HCT116 (cell line): ENCODE measurements at regions not wholly inside any gene's neighbourhood (a gene's known extent, or its start where the extent isn't known, plus 50 kb on each side); places are given as distances from the start of the nearest gene placed in this dataset.

Source experiments
- ATAC-seq: fragments of 200-7000 bp; cut with Tn5 transposase; 2 replicates; pipeline ENCODE4 v1.9.1; 2020; ENCODE audit warnings: mild to moderate bottlenecking, moderate library complexity
- BruUV-seq: library from RNA; stranded (reverse); fragments of 400-500 nt; replicated peaks from 2 replicates; lab custom pipeline; 2021; lab: Mats Ljungman, UMichigan
- CTCF ChIA-PET: fragments of 300-600 bp; sonication (Branson Sonifier 250); formaldehyde crosslinking; loops from one replicate; lab custom pipeline; 2021; ENCODE audit warnings: antibody characterized with exemption; lab: Charles Lee
- POLR2A ChIA-PET: fragments of 300-600, 350-600 bp; sonication (Branson Sonifier 250); formaldehyde crosslinking; loops from one replicate; lab custom pipeline; 2021; ENCODE audit warnings: antibody characterized with exemption; lab: Charles Lee
- RAD21 ChIA-PET, 2 experiments: fragments of 300-600 bp; sonication (Branson Sonifier 250); formaldehyde crosslinking; loops; one replicate each; lab custom pipeline; 2023; ENCODE audit warnings: low total read pairs in 2 of 2; ENCODE audit not compliant: uncharacterized antibody in 2 of 2, unreplicated experiment in 2 of 2, low non-redundant PET in 1 of 2; lab: Charles Lee
- DNase-seq: peaks from one replicate; pipeline ENCODE4 v3.0.0-alpha.2; 2010; ENCODE audit warnings: low read depth, low spot score
- H2AFZ ChIP-seq: fragments of 200-600 bp; shearing (Covaris generic), sonication (generic); 2 replicates; pipeline ENCODE4 v1.6.1; 2017; ENCODE audit warnings: low read depth, mixed run types, mixed read lengths, antibody characterized with exemption, low read length; ENCODE audit not compliant: poor library complexity, severe bottlenecking
- H3K27ac ChIP-seq: 2 replicates; pipeline ENCODE4 v1.5.1; 2012; ENCODE audit warnings: low read depth, low read length
- H3K27me3 ChIP-seq: fragments of 200-600 bp; sonication (generic); 2 replicates; pipeline ENCODE4 v1.6.1; 2016; ENCODE audit warnings: mixed run types, low read length, mixed read lengths; ENCODE audit not compliant: insufficient read depth
- H3K36me3 ChIP-seq, 2 experiments: fragments of 200-500 bp in 1 of 2; fragments of 200-600 bp in 1 of 2; sonication (Bioruptor generic) in 1 of 2; sonication (generic) in 1 of 2; 2 replicates each; pipeline versions ENCODE4 v1.5.1 to v1.6.1; 2014 to 2016; ENCODE audit warnings: low read length in 2 of 2, inconsistent platforms in 1 of 2, mixed read lengths in 1 of 2, mixed run types in 1 of 2; ENCODE audit not compliant: insufficient read depth in 2 of 2, control insufficient read depth in 1 of 2
- H3K4me1 ChIP-seq, 2 experiments: fragments of 200-600 bp in 1 of 2; sonication (generic) in 1 of 2; 2 replicates each; pipeline versions ENCODE4 v1.5.1 to v1.6.1; 2012 to 2017; ENCODE audit warnings: low read length in 2 of 2, inconsistent platforms in 1 of 2, mild to moderate bottlenecking in 1 of 2, mixed read lengths in 1 of 2, mixed run types in 1 of 2, moderate library complexity in 1 of 2; ENCODE audit not compliant: insufficient read depth in 2 of 2, control insufficient read depth in 1 of 2
- H3K4me2 ChIP-seq: fragments of 200-600 bp; sonication (generic); 2 replicates; pipeline ENCODE4 v1.6.1; 2017; ENCODE audit warnings: mixed run types, low read length, mixed read lengths
- H3K4me3 ChIP-seq, 2 experiments: fragments of 200-600 bp in 1 of 2; sonication (generic) in 1 of 2; replicated peaks in 1 of 2; 2 replicates each; pipeline ENCODE4 v1.5.1; 2011 to 2016; ENCODE audit warnings: low read length in 2 of 2, control low read depth in 1 of 2, low read depth in 1 of 2, mild to moderate bottlenecking in 1 of 2, mixed read lengths in 1 of 2, mixed run types in 1 of 2
- H3K79me2 ChIP-seq: fragments of 200-600 bp; sonication (generic); 2 replicates; pipeline ENCODE4 v1.6.1; 2017; ENCODE audit warnings: mild to moderate bottlenecking, mixed run types, low read length, moderate library complexity, mixed read lengths; ENCODE audit not compliant: insufficient read depth
- H3K9ac ChIP-seq: fragments of 200-600 bp; sonication (generic); 2 replicates; pipeline ENCODE4 v1.6.1; 2016; ENCODE audit warnings: low read length, mixed read lengths
- H3K9me2 ChIP-seq: fragments of 200-600 bp; sonication (generic), shearing (Covaris generic); 2 replicates; pipeline ENCODE4 v1.6.1; 2017; ENCODE audit warnings: mixed run types, mild to moderate bottlenecking, moderate library complexity; ENCODE audit not compliant: insufficient read depth
- H3K9me3 ChIP-seq, 2 experiments: fragments of 200-500 bp in 1 of 2; fragments of 200-600 bp in 1 of 2; sonication (Bioruptor generic) in 1 of 2; sonication (generic) in 1 of 2; 2 replicates each; pipeline ENCODE4 v1.6.1; 2014 to 2017; ENCODE audit warnings: low read length in 2 of 2, mixed read lengths in 2 of 2, inconsistent platforms in 1 of 2, low read depth in 1 of 2, mild to moderate bottlenecking in 1 of 2, mixed run types in 1 of 2, moderate library complexity in 1 of 2; ENCODE audit not compliant: control insufficient read depth in 1 of 2, insufficient read depth in 1 of 2
- H4K20me1 ChIP-seq: fragments of 200-600 bp; sonication (generic), shearing (Covaris generic); 2 replicates; pipeline ENCODE4 v1.6.1; 2017; ENCODE audit warnings: mixed run types, mild to moderate bottlenecking, moderate library complexity; ENCODE audit not compliant: insufficient read depth
- CBX3 ChIP-seq: IDR thresholded peaks from 2 replicates; pipeline ENCODE4 v1.6.1; 2012; ENCODE audit warnings: low read depth
- CEBPB ChIP-seq: IDR thresholded peaks from 2 replicates; pipeline ENCODE4 v1.6.1; 2012; ENCODE audit warnings: low read depth
- EZH2phosphoT487 ChIP-seq: fragments of 200-600 bp; IDR thresholded peaks from 2 replicates; pipeline ENCODE4 v1.6.1; 2018; ENCODE audit warnings: antibody characterized with exemption, borderline replicate concordance
- FOSL1 ChIP-seq: IDR thresholded peaks from 2 replicates; pipeline ENCODE4 v1.6.1; 2012; ENCODE audit warnings: low read depth
- RAD21 ChIP-seq: IDR thresholded peaks from 2 replicates; pipeline ENCODE4 v1.6.1; 2012; ENCODE audit warnings: low read depth, mild to moderate bottlenecking
- SIN3A ChIP-seq: IDR thresholded peaks from 2 replicates; pipeline ENCODE4 v1.6.1; 2012; ENCODE audit warnings: low read depth
- SRF ChIP-seq: IDR thresholded peaks from 2 replicates; pipeline ENCODE4 v1.6.1; 2012; ENCODE audit warnings: low read depth
- TCF7L2 ChIP-seq: IDR thresholded peaks from 2 replicates; pipeline ENCODE4 v1.7.0; 2011; ENCODE audit warnings: borderline replicate concordance, inconsistent platforms; ENCODE audit not compliant: insufficient read depth, insufficient read length; ENCODE audit errors: extremely low read depth
- YY1 ChIP-seq: IDR thresholded peaks from 2 replicates; pipeline ENCODE4 v1.6.1; 2011; ENCODE audit warnings: low read length, low read depth, moderate library complexity, mild to moderate bottlenecking; ENCODE audit not compliant: insufficient replicate concordance; ENCODE audit errors: extremely low read depth
- ZFX ChIP-seq: fragments of 450-650 bp; IDR thresholded peaks from 2 replicates; pipeline ENCODE4 v1.6.1; 2017
- ZNF274 ChIP-seq: fragments of 200-500 bp; sonication (Bioruptor generic); IDR thresholded peaks from 2 replicates; pipeline ENCODE4 v1.6.1; 2014; ENCODE audit warnings: mild to moderate bottlenecking, low read depth, low read length, inconsistent platforms
- intact Hi-C: fragments of 100-400 bp; cut with micrococcal nuclease; formaldehyde crosslinking; loops from 2 replicates; pipeline ENCODE4 v1.10.0; 2022
- TF ChIP-seq, protein P1 (sequence below): IDR thresholded peaks from 2 replicates; pipeline ENCODE4 v1.6.1; 2012
- TF ChIP-seq, protein P2 (sequence below), 3 experiments: fragments of 200-600 bp in 1 of 3; sonication (generic) in 1 of 3; IDR thresholded peaks in 2 of 3; conservative IDR thresholded peaks in 1 of 3; 2 replicates each; pipeline ENCODE4 v1.5.1; 2012 to 2017; ENCODE audit warnings: low read depth in 2 of 3, low read length in 2 of 3, antibody characterized with exemption in 1 of 3, borderline replicate concordance in 1 of 3, control low read depth in 1 of 3, mild to moderate bottlenecking in 1 of 3, mixed read lengths in 1 of 3, mixed run types in 1 of 3, moderate library complexity in 1 of 3; ENCODE audit not compliant: insufficient read depth in 1 of 3
- TF ChIP-seq, protein P3 (sequence below): IDR thresholded peaks from 2 replicates; pipeline ENCODE4 v1.6.1; 2012; ENCODE audit warnings: low read depth

DNA sequence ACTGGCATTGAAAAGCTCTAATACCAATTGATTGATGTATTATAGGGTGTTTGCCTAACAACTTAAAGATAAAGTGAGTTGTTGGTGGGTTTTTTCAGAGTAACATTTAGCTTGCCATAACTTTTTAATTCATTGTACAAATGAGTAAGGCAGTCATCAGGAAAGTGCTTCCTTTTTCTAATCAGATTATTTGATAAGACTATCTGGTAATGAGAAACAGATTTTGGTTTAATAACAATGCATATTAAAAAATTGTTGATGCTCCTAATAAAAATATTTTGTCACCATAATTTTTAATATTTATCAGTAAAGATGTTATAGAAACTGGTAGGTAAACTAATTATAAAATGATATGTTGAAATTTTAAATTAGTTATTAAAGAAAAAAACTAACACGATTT lies 51.3 kb downstream of the BLTP1 start:
- H4K20me1 ChIP-seq, result no peaks in the 10 kb centered on the region
- no peaks in the 10 kb centered on the region for H3K9me3 ChIP-seq
- no peaks in the 10 kb centered on the region for H3K27me3 ChIP-seq
- DNase-seq (no peak), ATAC-seq (no peak)
- H2AFZ ChIP-seq, result no peak overlapping the region
- CTCF ChIA-PET, result no interaction called here
- POLR2A ChIA-PET, result no interaction called here
- H3K36me3 ChIP-seq, result no peaks in the 10 kb centered on the region; a peak in 1 of 4 replicates
- no peaks in the 10 kb centered on the region for H3K4me1 ChIP-seq
- TF ChIP-seq SRF (no peak), EZH2phosphoT487 (no peak), ZNF274 (no peak)
- TF ChIP-seq, protein P1, sequence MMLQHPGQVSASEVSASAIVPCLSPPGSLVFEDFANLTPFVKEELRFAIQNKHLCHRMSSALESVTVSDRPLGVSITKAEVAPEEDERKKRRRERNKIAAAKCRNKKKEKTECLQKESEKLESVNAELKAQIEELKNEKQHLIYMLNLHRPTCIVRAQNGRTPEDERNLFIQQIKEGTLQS, result no peak
- intact Hi-C loops, result no loop called here
- no TSS peak for BruUV-seq
- no peaks in the 10 kb centered on the region for H3K79me2 ChIP-seq
- H3K4me2 ChIP-seq, result no peak overlapping the region
- RAD21 ChIA-PET, result no interaction called here
- no peak overlapping the region for H3K4me3 ChIP-seq
- no peaks in the 10 kb centered on the region for H3K9me2 ChIP-seq
- H3K9ac ChIP-seq, result no peak overlapping the region
- no peak overlapping the region for H3K27ac ChIP-seq

DNA sequence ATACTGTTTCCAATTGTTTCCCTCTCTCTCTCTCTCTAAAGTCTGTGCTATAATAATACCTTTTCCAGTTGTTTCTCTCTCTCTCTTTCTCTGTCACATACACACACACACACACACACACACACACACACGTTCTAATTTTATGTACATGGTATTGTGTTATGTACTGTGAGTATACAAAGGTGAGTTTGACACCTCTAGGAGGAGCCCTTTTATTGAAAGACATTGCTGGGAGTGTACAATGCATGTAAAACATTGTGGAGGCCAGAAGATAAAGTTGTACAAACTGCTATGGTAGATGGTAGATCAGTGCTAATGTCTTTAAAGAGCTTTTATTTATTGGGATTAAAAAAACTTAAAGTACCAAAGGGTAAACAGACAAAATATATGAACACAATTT lies 53.6 kb downstream of the BLTP1 start:
- Histone ChIP-seq H3K9me3 (no peaks in the 10 kb centered on the region), H3K27me3 (no peaks in the 10 kb centered on the region), H3K36me3 (no peaks in the 10 kb centered on the region; a peak in 1 of 4 replicates), H3K79me2 (no peaks in the 10 kb centered on the region), H3K4me1 (no peaks in the 10 kb centered on the region), H2AFZ (no peak overlapping the region), H3K4me3 (no peak overlapping the region), H3K9ac (no peak overlapping the region), H3K4me2 (no peak overlapping the region), H3K9me2 (no peaks in the 10 kb centered on the region), H3K27ac (no peak overlapping the region), H4K20me1 (no peaks in the 10 kb centered on the region)
- DNase-seq (no peak), ATAC-seq (peak; percentile 86)
- no TSS peak for BruUV-seq
- ChIA-PET POLR2A (no interaction called here), RAD21 (no interaction called here), CTCF (no interaction called here)
- intact Hi-C loops, result no loop called here
- no peak for TF ChIP-seq CEBPB
- no peak for TF ChIP-seq ZFX
- no peak for TF ChIP-seq FOSL1
- no peak for TF ChIP-seq ZNF274
- TF ChIP-seq RAD21, result peak; percentile 23; the same call in 1 of the 2 replicates
- TF ChIP-seq YY1, result no peak
- no peak for TF ChIP-seq TCF7L2
- TF ChIP-seq, protein P2, sequence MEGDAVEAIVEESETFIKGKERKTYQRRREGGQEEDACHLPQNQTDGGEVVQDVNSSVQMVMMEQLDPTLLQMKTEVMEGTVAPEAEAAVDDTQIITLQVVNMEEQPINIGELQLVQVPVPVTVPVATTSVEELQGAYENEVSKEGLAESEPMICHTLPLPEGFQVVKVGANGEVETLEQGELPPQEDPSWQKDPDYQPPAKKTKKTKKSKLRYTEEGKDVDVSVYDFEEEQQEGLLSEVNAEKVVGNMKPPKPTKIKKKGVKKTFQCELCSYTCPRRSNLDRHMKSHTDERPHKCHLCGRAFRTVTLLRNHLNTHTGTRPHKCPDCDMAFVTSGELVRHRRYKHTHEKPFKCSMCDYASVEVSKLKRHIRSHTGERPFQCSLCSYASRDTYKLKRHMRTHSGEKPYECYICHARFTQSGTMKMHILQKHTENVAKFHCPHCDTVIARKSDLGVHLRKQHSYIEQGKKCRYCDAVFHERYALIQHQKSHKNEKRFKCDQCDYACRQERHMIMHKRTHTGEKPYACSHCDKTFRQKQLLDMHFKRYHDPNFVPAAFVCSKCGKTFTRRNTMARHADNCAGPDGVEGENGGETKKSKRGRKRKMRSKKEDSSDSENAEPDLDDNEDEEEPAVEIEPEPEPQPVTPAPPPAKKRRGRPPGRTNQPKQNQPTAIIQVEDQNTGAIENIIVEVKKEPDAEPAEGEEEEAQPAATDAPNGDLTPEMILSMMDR (IDR thresholded peaks at IDR 0.05 in 2 of 3, conservative IDR thresholded peaks at IDR 0.05 in 1 of 3; ENCODE audit: borderline replicate concordance in 1 of 3, insufficient read depth in 1 of 3, low read depth in 2 of 3, low read length in 2 of 3), result peak; percentile 4 to 26 (median 25); a peak in 3 of 6 replicates
- no peak for TF ChIP-seq SIN3A
- TF ChIP-seq, protein P3, sequence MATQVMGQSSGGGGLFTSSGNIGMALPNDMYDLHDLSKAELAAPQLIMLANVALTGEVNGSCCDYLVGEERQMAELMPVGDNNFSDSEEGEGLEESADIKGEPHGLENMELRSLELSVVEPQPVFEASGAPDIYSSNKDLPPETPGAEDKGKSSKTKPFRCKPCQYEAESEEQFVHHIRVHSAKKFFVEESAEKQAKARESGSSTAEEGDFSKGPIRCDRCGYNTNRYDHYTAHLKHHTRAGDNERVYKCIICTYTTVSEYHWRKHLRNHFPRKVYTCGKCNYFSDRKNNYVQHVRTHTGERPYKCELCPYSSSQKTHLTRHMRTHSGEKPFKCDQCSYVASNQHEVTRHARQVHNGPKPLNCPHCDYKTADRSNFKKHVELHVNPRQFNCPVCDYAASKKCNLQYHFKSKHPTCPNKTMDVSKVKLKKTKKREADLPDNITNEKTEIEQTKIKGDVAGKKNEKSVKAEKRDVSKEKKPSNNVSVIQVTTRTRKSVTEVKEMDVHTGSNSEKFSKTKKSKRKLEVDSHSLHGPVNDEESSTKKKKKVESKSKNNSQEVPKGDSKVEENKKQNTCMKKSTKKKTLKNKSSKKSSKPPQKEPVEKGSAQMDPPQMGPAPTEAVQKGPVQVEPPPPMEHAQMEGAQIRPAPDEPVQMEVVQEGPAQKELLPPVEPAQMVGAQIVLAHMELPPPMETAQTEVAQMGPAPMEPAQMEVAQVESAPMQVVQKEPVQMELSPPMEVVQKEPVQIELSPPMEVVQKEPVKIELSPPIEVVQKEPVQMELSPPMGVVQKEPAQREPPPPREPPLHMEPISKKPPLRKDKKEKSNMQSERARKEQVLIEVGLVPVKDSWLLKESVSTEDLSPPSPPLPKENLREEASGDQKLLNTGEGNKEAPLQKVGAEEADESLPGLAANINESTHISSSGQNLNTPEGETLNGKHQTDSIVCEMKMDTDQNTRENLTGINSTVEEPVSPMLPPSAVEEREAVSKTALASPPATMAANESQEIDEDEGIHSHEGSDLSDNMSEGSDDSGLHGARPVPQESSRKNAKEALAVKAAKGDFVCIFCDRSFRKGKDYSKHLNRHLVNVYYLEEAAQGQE, result no peak
- TF ChIP-seq CBX3, result no peak
